Naive thymus-derived CD4-positive, alpha-beta T cell (primary cell): ENCODE measurements at regions not wholly inside any gene's neighbourhood (a gene's known extent, or its start where the extent isn't known, plus 50 kb on each side); places are given as distances from the start of the nearest gene placed in this dataset.

ENCODE experiments used
- ATAC-seq: fragments of 150-1000 bp; cut with Tn5 transposase; 2 replicates; pipeline ENCODE4 v1.10.0; 2021; ENCODE audit warnings: mild to moderate bottlenecking, moderate library complexity
- CTCF ChIA-PET: fragments of 350-600 bp; sonication (Branson Sonifier 250); formaldehyde crosslinking; loops from one replicate; lab custom pipeline; 2021; ENCODE audit warnings: antibody characterized with exemption; lab: Charles Lee
- POLR2A ChIA-PET: fragments of 350-600 bp; sonication (Branson Sonifier 250); formaldehyde crosslinking; loops from one replicate; lab custom pipeline; 2021; ENCODE audit warnings: antibody characterized with exemption, inconsistent platforms; lab: Charles Lee
- DNase-seq, 9 donors: peaks; one replicate each; pipeline versions ENCODE4 v3.0.0 to v3.0.0-alpha.2; 2020 to 2022; ENCODE audit warnings: mixed read lengths in 1 of 9
- H3K27ac ChIP-seq: one replicate; pipeline ENCODE4 v1.7.0; 2013; ENCODE audit warnings: mild to moderate bottlenecking, low read depth, low read length, moderate library complexity
- H3K27me3 ChIP-seq, 2 donors: one replicate each; pipeline ENCODE4 v1.7.0; 2013; ENCODE audit warnings: low read length in 2 of 2, mild to moderate bottlenecking in 2 of 2, moderate library complexity in 2 of 2; ENCODE audit not compliant: control insufficient read depth in 2 of 2, insufficient read depth in 2 of 2
- H3K36me3 ChIP-seq, 3 experiments: 1 replicate in 2 of 3; 2 replicates in 1 of 3; pipeline ENCODE4 v1.7.0; 2013; ENCODE audit warnings: low read length in 3 of 3, mild to moderate bottlenecking in 3 of 3, moderate library complexity in 1 of 3; ENCODE audit not compliant: insufficient read depth in 3 of 3, control insufficient read depth in 2 of 3
- H3K4me1 ChIP-seq, 2 donors: one replicate each; pipeline ENCODE4 v1.7.0; 2013; ENCODE audit warnings: low read length in 2 of 2, mild to moderate bottlenecking in 2 of 2, moderate library complexity in 1 of 2; ENCODE audit not compliant: control insufficient read depth in 2 of 2, insufficient read depth in 2 of 2
- H3K4me3 ChIP-seq: 2 replicates; pipeline ENCODE4 v1.7.0; 2013; ENCODE audit warnings: mild to moderate bottlenecking, low read length
- H3K9me3 ChIP-seq, 3 experiments: 1 replicate in 2 of 3; 2 replicates in 1 of 3; pipeline ENCODE4 v1.7.0; 2013; ENCODE audit warnings: low read length in 3 of 3; ENCODE audit not compliant: control insufficient read depth in 2 of 3
- H3K27ac Mint-ChIP-seq, 9 donors: one replicate each; pipeline ENCODE4 v1.8.0; 2020 to 2022; ENCODE audit warnings: mixed read lengths in 9 of 9, mild to moderate bottlenecking in 8 of 9, moderate library complexity in 5 of 9, inconsistent platforms in 2 of 9
- H3K27me3 Mint-ChIP-seq, 5 donors: one replicate each; pipeline ENCODE4 v1.8.0; 2021 to 2022; ENCODE audit warnings: mixed read lengths in 5 of 5, mild to moderate bottlenecking in 1 of 5
- H3K36me3 Mint-ChIP-seq, 5 donors: one replicate each; pipeline ENCODE4 v1.8.0; 2020 to 2022; ENCODE audit warnings: mixed read lengths in 5 of 5, mild to moderate bottlenecking in 3 of 5, inconsistent platforms in 1 of 5
- H3K4me1 Mint-ChIP-seq, 7 donors: one replicate each; pipeline ENCODE4 v1.8.0; 2020 to 2022; ENCODE audit warnings: mixed read lengths in 7 of 7, mild to moderate bottlenecking in 3 of 7, inconsistent platforms in 1 of 7
- H3K4me3 Mint-ChIP-seq, 10 donors: one replicate each; pipeline ENCODE4 v1.8.0; 2020 to 2022; ENCODE audit warnings: mild to moderate bottlenecking in 10 of 10, mixed read lengths in 10 of 10, moderate library complexity in 6 of 10, inconsistent platforms in 2 of 10
- H3K9me3 Mint-ChIP-seq, 11 donors: one replicate each; pipeline ENCODE4 v1.8.0; 2020 to 2022; ENCODE audit warnings: mixed read lengths in 11 of 11, mild to moderate bottlenecking in 4 of 11, inconsistent platforms in 1 of 11, moderate library complexity in 1 of 11
- intact Hi-C, 2 donors: fragments of 100-400 bp; cut with micrococcal nuclease; formaldehyde crosslinking; loops; one replicate each; pipeline ENCODE4 v1.15.1; 2023

- Histone ChIP-seq H3K4me3 (no peak overlapping the region), H3K27me3 (no peaks in the 10 kb centered on the region), H3K9me3 (no peaks in the 10 kb centered on the region), H3K27ac (no peak overlapping the region), H3K4me1 (no peaks in the 10 kb centered on the region), H3K36me3 (no peaks in the 10 kb centered on the region)
- no peak for DNase-seq
- ATAC-seq, result no peak
- H3K4me3 Mint-ChIP-seq, result no peak overlapping the region
- peaks cover 0 to 6% (median 2%) of the 10 kb centered on the region in 11 donors for H3K9me3 Mint-ChIP-seq
- ChIA-PET POLR2A (no interaction called here), CTCF (no interaction called here)
- intact Hi-C loops, result no loop called here
- H3K27ac Mint-ChIP-seq, result no peak overlapping the region
- no peaks in the 10 kb centered on the region for H3K4me1 Mint-ChIP-seq
- no peaks in the 10 kb centered on the region for H3K36me3 Mint-ChIP-seq
- H3K27me3 Mint-ChIP-seq, result no peaks in the 10 kb centered on the region
Observed at GRCh38 chr17:53942898-53943297, 120.2 kb downstream of the KIF2B start.

GRCh38 chr17:53948323-53948722 lies 125.6 kb downstream of the KIF2B start:
- Mint-ChIP-seq H3K4me3 (no peak overlapping the region), H3K27me3 (no peaks in the 10 kb centered on the region), H3K9me3 (peaks cover 6 to 36% (median 13%) of the 10 kb centered on the region in 11 donors), H3K27ac (no peak overlapping the region), H3K4me1 (no peaks in the 10 kb centered on the region), H3K36me3 (no peaks in the 10 kb centered on the region)
- POLR2A ChIA-PET, result no interaction called here
- H3K27ac ChIP-seq, result no peak overlapping the region
- CTCF ChIA-PET, result no interaction called here
- H3K4me1 ChIP-seq, result no peaks in the 10 kb centered on the region
- no peaks in the 10 kb centered on the region for H3K27me3 ChIP-seq
- peaks cover 0 to 9% (median 0%) of the 10 kb centered on the region in 3 experiments for H3K9me3 ChIP-seq
- H3K36me3 ChIP-seq, result no peaks in the 10 kb centered on the region
- ATAC-seq (no peak), DNase-seq (no peak)
- no peak overlapping the region for H3K4me3 ChIP-seq
- intact Hi-C loops, result no loop called here

GRCh38 chr17:53949473-53950090 lies 126.9 kb downstream of the KIF2B start:
- CTCF ChIA-PET, result no interaction called here
- peaks cover 0 to 9% (median 0%) of the 10 kb centered on the region in 3 experiments for H3K9me3 ChIP-seq
- DNase-seq (no peak), ATAC-seq (no peak)
- Mint-ChIP-seq H3K9me3 (peaks cover 12 to 49% (median 19%) of the 10 kb centered on the region in 11 donors), H3K4me1 (no peaks in the 10 kb centered on the region), H3K27ac (no peak overlapping the region), H3K4me3 (no peak overlapping the region), H3K27me3 (no peaks in the 10 kb centered on the region), H3K36me3 (peaks cover 0 to 3% (median 0%) of the 10 kb centered on the region in 5 donors)
- intact Hi-C loops, result no loop called here
- H3K4me1 ChIP-seq, result no peaks in the 10 kb centered on the region
- H3K27me3 ChIP-seq, result no peaks in the 10 kb centered on the region
- POLR2A ChIA-PET, result no interaction called here
- no peak overlapping the region for H3K4me3 ChIP-seq
- H3K27ac ChIP-seq, result no peak overlapping the region
- no peaks in the 10 kb centered on the region for H3K36me3 ChIP-seq

- no peak overlapping the region for H3K4me3 Mint-ChIP-seq
- ATAC-seq (no peak), DNase-seq (no peak)
- H3K4me1 Mint-ChIP-seq, result no peaks in the 10 kb centered on the region
- H3K27me3 Mint-ChIP-seq, result no peaks in the 10 kb centered on the region
- H3K4me3 ChIP-seq, result no peak overlapping the region
- H3K36me3 Mint-ChIP-seq, result peaks cover 0 to 3% (median 0%) of the 10 kb centered on the region in 5 donors
- intact Hi-C loops, result no loop called here
- H3K27me3 ChIP-seq, result no peaks in the 10 kb centered on the region
- no peak overlapping the region for H3K27ac ChIP-seq
- no peak overlapping the region for H3K27ac Mint-ChIP-seq
- H3K36me3 ChIP-seq, result no peaks in the 10 kb centered on the region
- H3K9me3 ChIP-seq, result peaks cover 0 to 9% (median 0%) of the 10 kb centered on the region in 3 experiments
- H3K9me3 Mint-ChIP-seq, result peaks cover 12 to 56% (median 25%) of the 10 kb centered on the region in 11 donors
- ChIA-PET CTCF (no interaction called here), POLR2A (no interaction called here)
- H3K4me1 ChIP-seq, result no peaks in the 10 kb centered on the region
Observed at GRCh38 chr17:53950207-53950857, 127.6 kb downstream of the KIF2B start.

GRCh38 chr17:53950858-53951250 lies 128.1 kb downstream of the KIF2B start:
- Histone ChIP-seq H3K27me3 (no peaks in the 10 kb centered on the region), H3K4me1 (no peaks in the 10 kb centered on the region), H3K4me3 (no peak overlapping the region), H3K36me3 (no peaks in the 10 kb centered on the region), H3K9me3 (peaks cover 0 to 10% (median 0%) of the 10 kb centered on the region in 3 experiments), H3K27ac (no peak overlapping the region)
- no peaks in the 10 kb centered on the region for H3K4me1 Mint-ChIP-seq
- no peaks in the 10 kb centered on the region for H3K27me3 Mint-ChIP-seq
- ChIA-PET POLR2A (no interaction called here), CTCF (no interaction called here)
- H3K36me3 Mint-ChIP-seq, result peaks cover 0 to 4% (median 0%) of the 10 kb centered on the region in 5 donors
- intact Hi-C loops, result no loop called here
- H3K4me3 Mint-ChIP-seq, result no peak overlapping the region
- no peak for ATAC-seq
- peaks cover 12 to 60% (median 28%) of the 10 kb centered on the region in 11 donors for H3K9me3 Mint-ChIP-seq
- no peak overlapping the region for H3K27ac Mint-ChIP-seq
- no peak for DNase-seq

- ChIA-PET POLR2A (no interaction called here), CTCF (no interaction called here)
- H3K27ac Mint-ChIP-seq, result no peak overlapping the region
- intact Hi-C loops, result no loop called here
- Histone ChIP-seq H3K4me3 (no peak overlapping the region), H3K36me3 (no peaks in the 10 kb centered on the region), H3K4me1 (no peaks in the 10 kb centered on the region), H3K27me3 (no peaks in the 10 kb centered on the region), H3K27ac (no peak overlapping the region), H3K9me3 (no peaks in the 10 kb centered on the region)
- no peak overlapping the region for H3K4me3 Mint-ChIP-seq
- no peaks in the 10 kb centered on the region for H3K27me3 Mint-ChIP-seq
- peaks cover 0 to 5% (median 0%) of the 10 kb centered on the region in 5 donors for H3K36me3 Mint-ChIP-seq
- no peaks in the 10 kb centered on the region for H3K4me1 Mint-ChIP-seq
- H3K9me3 Mint-ChIP-seq, result peaks cover 2 to 15% (median 6%) of the 10 kb centered on the region in 11 donors
- ATAC-seq (no peak), DNase-seq (no peak)
Observed at GRCh38 chr17:53971361-53971760, 148.6 kb downstream of the KIF2B start.

GRCh38 chr17:53979991-53980390 lies 157.3 kb downstream of the KIF2B start:
- Mint-ChIP-seq H3K36me3 (no peaks in the 10 kb centered on the region), H3K4me3 (no peak overlapping the region), H3K9me3 (peaks cover 0 to 27% (median 7%) of the 10 kb centered on the region in 11 donors), H3K27ac (no peak overlapping the region), H3K27me3 (no peaks in the 10 kb centered on the region), H3K4me1 (no peaks in the 10 kb centered on the region)
- H3K4me1 ChIP-seq, result no peaks in the 10 kb centered on the region
- H3K27me3 ChIP-seq, result no peaks in the 10 kb centered on the region
- DNase-seq, result no peak
- ChIA-PET POLR2A (no interaction called here), CTCF (no interaction called here)
- ATAC-seq, result no peak
- no peaks in the 10 kb centered on the region for H3K36me3 ChIP-seq
- no peaks in the 10 kb centered on the region for H3K9me3 ChIP-seq
- no peak overlapping the region for H3K27ac ChIP-seq
- intact Hi-C loops, result no loop called here
- no peak overlapping the region for H3K4me3 ChIP-seq
